Jurkat, Clone E6-1 (cell line): ENCODE measurements at regions not wholly inside any gene's neighbourhood (a gene's known extent, or its start where the extent isn't known, plus 50 kb on each side); places are given as distances from the start of the nearest gene placed in this dataset.

Source experiments
- DNase-seq: peaks from one replicate; pipeline ENCODE4 v3.0.0-alpha.2; 2011; ENCODE audit warnings: low read depth, low spot score
- H3K4me3 ChIP-seq: 2 replicates; pipeline ENCODE4 v1.5.1; 2011; ENCODE audit warnings: mild to moderate bottlenecking, low read length, control low read depth, moderate library complexity

DNA sequence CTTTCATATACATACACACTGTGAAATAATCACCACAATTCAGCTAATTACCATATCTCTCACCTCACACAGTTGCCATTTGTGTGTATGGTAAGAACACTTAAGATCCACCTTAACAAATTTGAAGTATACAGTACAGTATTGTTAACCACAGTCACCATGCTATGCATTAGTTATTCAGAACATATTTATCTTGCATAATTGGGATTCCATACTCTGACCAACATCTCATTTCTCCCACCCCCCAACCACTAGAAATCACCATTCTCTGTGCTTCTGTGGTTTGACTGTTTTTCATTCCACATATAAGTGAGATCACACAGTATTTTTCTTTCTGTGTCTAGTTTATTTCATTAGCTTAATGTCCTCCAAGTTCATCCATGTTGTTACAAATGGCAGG, 247.7 kb upstream of the CTNNB1 start:
- no peak for DNase-seq

DNA sequence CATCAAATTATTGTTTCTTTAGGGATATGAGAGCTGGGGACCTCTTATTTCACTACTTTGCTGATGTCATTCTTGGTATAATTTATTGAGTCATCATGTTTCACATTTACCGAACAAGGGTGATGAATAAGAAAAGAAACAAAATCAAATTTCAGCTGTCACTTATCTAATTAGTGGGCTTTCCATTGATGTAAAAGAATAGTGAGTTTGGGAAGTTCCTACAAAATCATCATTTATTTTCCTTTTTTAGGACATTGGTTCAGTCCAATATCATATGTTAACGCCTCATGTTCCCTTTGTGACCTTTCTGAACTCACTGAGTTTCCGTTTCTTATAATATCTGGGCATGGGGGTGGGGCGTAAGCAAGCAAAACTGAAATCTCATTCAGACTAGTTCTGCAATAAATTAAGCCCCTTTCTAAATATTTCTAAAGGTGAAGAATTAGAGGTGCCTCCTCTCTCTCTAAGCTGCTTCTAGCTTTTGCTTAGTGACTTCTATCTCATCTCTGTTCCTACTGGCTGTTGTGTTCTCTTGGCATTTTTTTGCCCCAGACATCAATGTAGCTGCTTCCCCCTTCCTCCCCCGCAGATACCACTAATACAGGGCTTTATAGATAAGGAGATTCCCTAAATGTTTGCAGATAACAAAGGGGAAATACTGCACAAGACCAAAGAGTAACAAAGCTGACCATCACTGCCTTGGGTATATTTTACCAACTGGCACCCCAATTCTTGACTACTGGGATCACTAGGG, 238.0 kb upstream of the CTNNB1 start:
- no peak for DNase-seq
- no peak overlapping the region for H3K4me3 ChIP-seq

More for the DNA sequence above, 247.7 kb upstream of the CTNNB1 start:
- H3K4me3 ChIP-seq, result no peak overlapping the region

DNA sequence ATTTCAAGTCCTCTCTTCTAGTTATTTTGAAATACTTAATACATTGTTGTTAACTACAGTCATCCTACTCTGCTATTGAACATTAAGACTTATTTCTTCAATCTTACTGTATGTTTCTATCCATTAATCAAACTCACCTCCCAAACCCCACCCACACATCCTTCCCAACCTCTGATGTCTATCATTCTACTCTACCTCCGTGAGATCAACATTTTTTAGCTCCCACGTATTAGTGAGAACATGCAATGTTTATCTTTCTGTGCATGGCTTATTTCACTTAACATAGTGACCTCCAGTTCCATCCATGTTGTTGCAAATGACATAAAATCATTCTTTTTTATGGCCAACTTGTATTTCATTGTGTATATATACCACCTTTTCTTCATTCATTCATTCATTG, 236.6 kb upstream of the CTNNB1 start:
- no peak for DNase-seq
- H3K4me3 ChIP-seq, result no peak overlapping the region

DNA sequence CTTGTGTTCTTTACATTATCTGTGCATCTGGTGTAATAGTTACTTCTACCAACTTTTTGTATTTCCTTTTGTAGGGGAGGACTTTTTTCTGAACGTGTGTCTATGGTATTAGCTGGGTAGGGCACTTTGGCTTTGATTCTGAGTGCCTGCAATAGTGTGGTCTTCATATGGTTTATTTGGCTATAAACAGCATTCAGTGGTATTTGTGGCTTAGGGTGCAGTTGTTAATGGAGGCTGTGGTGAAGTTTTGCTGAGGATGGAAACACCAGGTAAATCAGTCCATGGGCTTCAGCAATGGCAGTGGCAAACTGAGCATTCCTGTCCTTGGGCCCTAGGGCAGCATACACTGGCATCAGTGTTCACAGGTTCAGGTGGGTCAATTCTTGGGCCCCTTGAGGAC, 230.6 kb upstream of the CTNNB1 start:
- no peak for DNase-seq
- no peak overlapping the region for H3K4me3 ChIP-seq

DNA sequence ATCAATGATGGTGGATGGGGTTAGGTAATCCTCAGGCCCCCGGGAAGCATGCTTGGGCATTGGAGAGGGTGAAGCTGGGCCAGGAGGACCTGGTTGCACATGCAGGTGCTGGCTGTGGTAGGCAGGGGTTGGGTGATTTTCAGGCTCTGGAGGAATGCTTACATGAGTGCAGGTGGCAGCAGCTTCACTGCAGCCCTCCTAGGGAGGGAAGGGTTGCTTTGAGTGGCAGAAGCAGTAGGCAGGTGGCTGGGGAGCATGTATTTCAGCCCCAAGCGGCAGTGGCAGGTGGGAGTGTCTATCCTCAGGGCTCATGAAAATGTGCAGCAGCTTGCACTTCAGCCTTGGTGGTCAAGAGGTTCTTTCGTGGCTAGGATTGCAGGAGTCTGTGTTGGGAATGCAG, 230.0 kb upstream of the CTNNB1 start:
- no peak overlapping the region for H3K4me3 ChIP-seq
- DNase-seq, result no peak

DNA sequence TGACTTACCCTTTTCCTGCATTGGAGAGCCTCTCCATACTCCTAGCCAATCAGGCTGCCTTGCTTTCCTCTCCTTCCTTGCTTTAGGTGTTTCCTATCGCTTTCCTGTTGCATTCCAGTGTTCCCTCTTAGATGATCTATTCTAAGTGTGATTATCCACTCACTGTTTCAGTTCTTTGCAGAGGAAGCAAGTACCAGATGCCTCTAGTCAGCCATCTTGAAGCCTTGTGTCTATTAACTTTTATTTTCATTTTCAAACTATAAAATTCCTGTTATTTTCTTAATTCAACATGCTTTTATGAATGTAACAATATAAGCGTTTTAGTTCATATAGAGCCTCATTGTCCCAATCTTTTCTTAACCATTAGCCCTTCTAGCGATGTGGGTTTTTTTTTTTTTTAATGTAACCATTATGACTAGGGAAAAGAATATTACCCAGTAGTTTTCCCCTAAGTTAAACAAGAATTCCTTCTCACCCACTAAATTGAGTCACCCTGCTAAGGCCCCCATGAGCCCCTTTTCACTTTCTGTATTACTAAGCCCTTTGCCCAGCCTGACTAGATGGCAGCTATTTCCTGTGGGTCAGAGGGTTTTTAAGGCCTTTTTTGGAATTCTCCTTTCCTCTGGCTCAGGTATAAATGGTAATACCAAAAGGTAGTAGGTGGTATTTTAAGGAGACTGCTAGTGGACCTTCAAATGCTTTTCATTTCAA, 229.4 kb upstream of the CTNNB1 start:
- DNase-seq, result no peak
- no peak overlapping the region for H3K4me3 ChIP-seq

DNA sequence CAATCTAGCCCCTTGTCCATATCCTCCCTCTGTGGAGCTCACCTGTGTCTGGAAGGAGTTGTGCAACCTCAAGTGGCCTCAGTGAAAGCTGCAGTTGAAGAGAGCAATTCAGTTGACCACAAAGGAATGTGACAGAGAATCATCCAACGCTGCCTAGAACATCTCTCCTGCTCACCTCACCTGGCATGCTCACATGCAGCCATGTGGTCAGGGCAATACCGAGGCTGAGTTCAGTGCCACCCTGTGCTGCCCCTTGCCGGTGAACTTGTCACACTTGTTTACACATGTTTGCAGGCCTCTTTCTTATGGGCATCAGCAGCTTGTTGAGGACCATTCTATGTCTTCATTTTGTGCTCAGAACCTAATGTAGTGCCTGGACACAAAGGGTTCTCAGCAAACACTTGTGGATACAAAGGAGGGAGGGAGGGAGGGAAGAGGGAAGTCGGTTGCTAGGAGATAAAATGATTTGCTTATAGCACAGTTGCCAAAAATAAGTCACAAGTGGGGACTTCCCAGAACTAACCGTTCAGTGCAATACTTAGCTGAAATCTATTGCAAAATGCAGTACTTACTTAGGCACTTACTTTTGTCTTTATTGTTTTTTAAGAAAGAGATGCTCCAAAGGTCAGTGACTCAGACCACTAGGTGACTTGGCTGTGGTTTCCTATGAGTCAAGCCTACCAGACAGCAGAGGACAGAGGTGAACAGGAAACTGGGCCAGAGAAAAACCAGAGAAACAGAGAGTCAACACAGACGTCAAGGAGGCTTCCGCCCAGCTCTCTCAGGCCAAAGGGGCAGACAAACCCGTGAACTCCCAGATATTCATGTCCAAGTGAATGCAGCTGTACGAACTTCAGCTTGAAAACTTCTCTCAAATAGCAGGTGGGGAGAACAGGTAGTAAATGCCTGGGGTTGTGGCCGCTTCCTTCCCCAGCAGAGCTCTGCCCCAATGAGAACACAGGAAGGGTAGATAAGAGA, 227.8 kb upstream of the CTNNB1 start:
- no peak for DNase-seq
- no peak overlapping the region for H3K4me3 ChIP-seq

DNA sequence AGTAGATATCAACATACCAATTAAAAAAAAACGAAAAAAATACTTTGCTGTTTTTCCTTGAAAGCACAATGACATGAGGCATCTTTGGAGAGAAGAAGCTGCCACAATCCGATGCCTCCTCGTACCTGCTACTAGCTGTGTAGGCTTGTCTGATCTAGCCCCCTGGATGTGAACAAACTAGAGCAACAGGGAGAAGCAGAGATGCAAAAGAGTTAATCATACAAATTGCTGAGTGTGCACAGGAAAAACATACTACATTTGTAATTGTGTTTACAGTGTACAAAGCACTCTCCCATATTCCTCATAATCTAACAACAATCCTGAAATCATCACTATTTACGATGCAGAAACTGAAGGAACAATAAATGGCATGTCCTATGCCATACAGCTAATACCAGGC, 227.0 kb upstream of the CTNNB1 start:
- no peak overlapping the region for H3K4me3 ChIP-seq
- no peak for DNase-seq

DNA sequence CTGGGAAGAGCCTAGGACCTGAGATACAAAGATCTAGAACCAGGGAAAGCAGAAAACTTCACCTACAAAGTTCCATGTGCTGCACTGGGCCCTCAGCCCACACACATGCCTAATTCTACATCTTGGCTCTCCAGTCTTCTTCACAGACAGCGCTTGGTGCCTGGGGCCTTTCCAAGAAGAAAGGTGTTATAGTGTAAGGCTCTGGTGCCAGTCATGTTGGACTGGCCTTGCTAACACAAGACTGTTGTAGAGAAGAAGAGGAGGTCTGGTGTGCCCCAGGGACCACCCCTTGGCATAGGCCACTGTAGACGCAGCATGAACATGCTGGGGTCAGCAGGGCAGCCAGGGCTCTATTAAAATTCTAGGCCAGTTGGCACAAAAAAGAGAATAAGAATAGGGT, 226.2 kb upstream of the CTNNB1 start:
- DNase-seq, result no peak
- no peak overlapping the region for H3K4me3 ChIP-seq

DNA sequence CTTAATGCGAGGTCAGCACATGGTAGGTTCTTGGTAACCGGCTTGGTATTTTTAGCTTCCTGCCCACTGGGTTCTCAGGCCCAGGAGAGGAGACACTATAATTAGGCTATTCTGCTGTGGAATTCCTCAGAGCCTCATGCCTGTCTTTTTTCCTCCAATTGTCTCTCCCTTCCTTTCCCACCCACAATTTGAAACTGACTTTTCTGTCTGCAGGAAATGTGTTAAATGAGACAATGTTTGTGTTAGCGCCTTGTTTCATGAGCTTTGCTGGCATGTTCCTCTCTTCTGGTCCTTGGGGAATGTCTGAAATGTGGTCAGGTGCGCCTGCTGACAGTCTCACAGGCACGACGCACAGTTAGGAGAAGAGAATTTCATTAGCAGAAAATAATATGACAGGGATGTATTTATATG, 223.6 kb upstream of the CTNNB1 start:
- no peak overlapping the region for H3K4me3 ChIP-seq

DNA sequence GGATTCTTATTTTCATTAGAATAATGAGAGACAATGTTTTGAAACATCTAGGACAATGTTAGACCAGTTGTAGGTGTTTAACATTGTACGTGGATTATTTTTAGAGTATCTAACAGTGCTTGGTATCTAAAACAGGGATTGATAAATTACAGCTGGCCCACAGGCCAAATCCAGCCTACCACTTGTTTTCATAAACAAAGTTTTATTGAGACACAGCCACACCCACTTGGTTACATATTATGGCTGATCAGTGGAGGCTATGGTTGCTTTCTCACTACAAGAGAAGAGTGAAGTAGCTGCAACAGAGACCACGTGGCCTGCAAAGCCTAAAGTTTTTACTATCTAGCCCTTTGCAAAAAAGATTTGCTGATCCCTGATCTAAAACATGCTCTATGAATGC, 223.1 kb upstream of the CTNNB1 start:
- no peak for DNase-seq
- no peak overlapping the region for H3K4me3 ChIP-seq

More for the DNA sequence above, 223.6 kb upstream of the CTNNB1 start:
- no peak for DNase-seq

DNA sequence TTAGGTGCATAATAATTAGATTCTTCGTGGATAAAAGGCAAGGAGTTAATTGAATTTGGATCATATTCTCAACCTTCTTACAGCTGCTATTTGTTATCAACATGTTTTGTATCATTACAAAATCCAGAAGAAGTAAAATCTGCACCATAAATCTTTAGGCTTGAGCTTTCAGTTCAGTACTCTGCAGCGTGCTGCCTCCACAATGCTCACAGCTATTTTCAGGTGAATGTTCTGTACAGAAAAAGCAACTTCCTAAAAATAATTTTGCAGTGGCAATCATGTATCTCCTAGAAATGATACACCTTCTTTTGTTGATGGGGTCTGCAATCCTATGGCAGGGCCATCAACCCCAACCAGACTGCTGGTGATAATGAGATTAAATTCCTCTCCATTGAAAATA, 220.9 kb upstream of the CTNNB1 start:
- no peak for DNase-seq
- H3K4me3 ChIP-seq, result no peak overlapping the region

DNA sequence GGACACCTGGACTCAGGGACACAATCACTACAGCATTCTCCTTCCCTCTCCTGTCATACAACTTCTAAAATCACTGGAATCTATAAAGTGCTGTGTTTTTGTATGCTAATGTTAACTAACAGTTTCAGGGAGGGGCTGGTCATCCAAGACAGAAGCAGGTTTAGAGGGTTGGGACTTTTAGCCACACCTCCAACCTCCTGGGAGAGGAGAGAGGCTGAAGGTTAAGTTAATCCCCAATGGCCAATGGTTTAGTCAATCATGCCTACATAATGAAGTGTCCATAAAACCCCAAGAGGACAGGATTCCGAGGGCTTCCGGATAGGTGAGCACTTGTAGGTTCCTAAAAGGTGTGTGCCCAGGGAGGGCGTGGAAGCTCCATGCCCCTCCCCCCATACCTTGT, 219.3 kb upstream of the CTNNB1 start:
- DNase-seq, result no peak

DNA sequence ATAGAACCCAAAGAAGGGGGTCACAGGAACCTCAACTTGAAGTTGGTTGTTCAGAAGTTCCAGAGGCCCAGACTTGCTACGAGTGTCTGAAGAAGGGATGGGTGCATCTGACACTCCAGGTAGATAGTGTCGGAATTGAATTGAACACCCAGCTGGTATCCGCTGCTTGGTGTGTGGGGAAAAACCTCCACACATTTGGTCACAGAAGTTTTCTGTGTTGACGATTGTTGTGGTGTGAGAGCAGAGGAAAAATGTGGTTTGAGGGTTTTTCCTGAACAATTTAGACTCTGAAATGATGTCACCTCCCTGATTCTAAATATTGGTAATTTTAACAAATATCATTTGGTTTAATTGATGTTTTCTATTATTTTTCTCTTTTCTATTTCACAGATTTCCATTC, 218.8 kb upstream of the CTNNB1 start:
- DNase-seq, result peak; percentile 55
- no peak overlapping the region for H3K4me3 ChIP-seq

More for the DNA sequence above, 219.3 kb upstream of the CTNNB1 start:
- no peak overlapping the region for H3K4me3 ChIP-seq

DNA sequence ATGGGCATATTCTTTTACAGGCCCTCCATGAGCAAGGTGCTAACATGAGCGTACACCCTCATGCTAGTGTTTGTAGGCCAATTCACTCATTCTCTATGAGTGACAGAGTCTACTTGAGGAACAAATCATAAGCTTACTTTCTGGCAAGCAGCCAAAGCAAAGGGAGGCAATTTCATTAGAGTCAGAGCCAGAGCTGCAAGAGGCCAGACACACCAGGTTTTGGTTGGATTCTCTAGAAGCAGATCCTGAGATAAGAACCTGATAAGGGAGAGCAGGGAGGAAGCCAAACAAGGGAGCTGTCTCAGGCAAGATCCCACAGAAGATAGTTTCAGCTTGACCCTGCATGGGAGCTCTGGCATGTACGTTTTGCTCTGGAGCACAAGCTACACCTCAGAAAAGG, 214.1 kb upstream of the CTNNB1 start:
- H3K4me3 ChIP-seq, result no peak overlapping the region
- no peak for DNase-seq

DNA sequence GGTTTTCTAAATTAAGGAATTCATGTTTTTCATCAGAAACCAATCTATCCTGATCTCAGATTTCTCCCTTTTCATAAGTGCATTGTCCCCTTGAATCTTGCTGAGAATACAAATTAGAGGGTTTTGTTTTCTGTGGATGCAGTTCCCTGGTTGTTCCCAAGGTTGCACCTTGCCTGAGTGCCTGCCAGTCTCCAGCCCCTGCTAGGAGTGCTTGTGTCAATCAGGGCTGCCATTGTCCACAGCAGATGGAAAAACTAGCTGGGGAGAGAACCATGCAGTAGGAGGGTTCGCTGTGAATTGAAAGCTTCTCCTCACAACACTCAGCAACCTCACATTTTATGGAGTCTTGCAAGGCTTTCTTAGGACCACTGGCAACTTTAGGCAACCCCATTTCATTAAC, 210.8 kb upstream of the CTNNB1 start:
- no peak overlapping the region for H3K4me3 ChIP-seq
- no peak for DNase-seq

DNA sequence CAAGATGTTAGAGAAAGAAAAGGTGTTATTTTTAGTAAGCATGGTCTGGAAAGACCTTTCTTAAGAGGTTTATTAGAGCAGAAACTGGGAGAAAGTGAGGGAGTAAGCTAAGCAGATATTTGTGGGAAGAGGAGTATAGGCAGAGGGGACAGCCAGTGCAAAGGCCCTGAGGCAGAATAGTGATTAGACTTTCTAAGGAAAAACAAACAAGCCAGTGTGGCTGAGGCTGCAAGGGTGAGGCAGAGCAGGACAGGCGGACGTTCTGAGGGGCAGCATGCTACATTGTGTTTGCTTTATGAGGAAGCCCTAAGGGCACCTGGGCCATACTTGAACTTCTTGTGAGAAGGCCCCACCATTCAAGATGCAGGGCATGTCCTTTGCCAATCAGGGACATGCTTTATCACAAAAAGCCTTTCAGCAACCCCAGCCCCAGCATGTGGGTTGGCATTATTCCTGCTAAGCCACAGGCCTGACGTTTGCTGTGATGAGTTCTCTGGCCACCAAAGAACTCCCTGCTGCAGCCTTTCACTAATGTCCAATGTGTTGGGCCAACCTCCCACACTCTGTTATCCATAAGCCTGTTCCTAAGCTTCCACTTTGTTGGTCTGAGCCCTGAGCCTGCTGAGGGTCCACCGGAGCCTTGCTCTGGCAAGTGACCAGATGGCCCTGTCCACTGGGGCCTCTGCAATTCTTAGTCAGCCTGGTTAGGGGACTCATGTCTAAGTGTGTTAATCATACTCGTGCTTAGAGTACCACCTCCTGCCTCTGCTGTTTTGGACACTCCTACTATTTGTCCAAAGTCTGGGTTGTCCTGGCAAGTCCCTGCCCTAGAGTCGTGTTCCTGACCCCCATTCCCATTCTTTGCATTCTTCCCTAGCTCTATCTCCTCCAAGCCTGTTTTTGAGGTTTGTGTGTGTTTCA, 209.9 kb upstream of the CTNNB1 start:
- no peak overlapping the region for H3K4me3 ChIP-seq
- DNase-seq, result no peak

DNA sequence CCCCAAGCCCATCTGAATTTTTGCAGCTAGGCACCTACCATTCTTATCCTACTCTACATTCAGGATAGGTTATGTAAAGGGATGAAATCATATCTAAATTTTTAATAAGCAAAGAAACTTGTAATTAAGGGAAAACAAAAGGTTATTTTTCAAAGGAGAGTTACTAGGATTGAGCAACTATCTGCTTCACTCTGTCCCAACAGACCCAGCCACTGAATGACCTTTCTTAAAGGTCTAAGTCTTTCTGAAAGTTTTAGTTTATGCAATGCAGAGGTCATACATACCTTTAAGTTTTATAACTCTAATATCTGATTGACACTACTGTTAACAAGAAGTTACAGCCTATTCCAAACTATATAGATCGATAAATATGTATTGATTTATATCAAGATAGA, 209.2 kb upstream of the CTNNB1 start:
- H3K4me3 ChIP-seq, result no peak overlapping the region
- DNase-seq, result no peak

DNA sequence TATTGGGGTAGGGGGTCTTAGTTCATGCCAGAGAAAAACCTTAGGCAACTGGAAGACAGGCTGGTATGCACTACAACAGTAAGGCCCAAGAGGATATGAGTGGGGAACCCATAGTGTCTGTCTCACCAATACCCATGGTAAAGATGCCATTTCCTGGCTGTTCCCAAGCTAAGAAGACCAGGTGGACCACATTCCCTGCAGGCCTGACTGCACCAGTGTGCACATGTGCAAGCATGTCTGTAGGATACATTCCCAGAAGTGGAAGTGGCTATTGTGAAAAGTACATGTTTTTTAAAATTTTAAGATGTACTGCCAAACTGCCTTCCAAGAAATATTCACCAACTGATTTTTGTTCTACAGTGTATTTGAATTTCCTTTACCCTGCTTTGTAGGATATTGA, 207.3 kb upstream of the CTNNB1 start:
- DNase-seq, result no peak

More for the DNA sequence above, 207.3 kb upstream of the CTNNB1 start:
- H3K4me3 ChIP-seq, result no peak overlapping the region
